Dendritic cell treated with granulocyte-macrophage colony-stimulating factor and Interleukin-4, amounts not matched to agents 40 ng/mL and 50 ng/mL, for 4 days (primary cell): ENCODE measurements at regions not wholly inside any gene's neighbourhood (a gene's known extent, or its start where the extent isn't known, plus 50 kb on each side); places are given as distances from the start of the nearest gene placed in this dataset.

Source experiments
- H3K27ac Mint-ChIP-seq: one replicate; pipeline ENCODE4 v1.8.0; 2022; ENCODE audit warnings: mild to moderate bottlenecking, mixed read lengths
- H3K27me3 Mint-ChIP-seq: one replicate; pipeline ENCODE4 v1.8.0; 2022; ENCODE audit warnings: mild to moderate bottlenecking, mixed read lengths
- H3K36me3 Mint-ChIP-seq: one replicate; pipeline ENCODE4 v1.8.0; 2022; ENCODE audit warnings: low read depth, mixed read lengths
- H3K4me1 Mint-ChIP-seq: one replicate; pipeline ENCODE4 v1.8.0; 2022; ENCODE audit warnings: low read depth, mixed read lengths
- H3K4me3 Mint-ChIP-seq: one replicate; pipeline ENCODE4 v1.8.0; 2022; ENCODE audit warnings: mild to moderate bottlenecking, moderate library complexity, mixed read lengths
- H3K9me3 Mint-ChIP-seq: one replicate; pipeline ENCODE4 v1.8.0; 2022; ENCODE audit warnings: mixed read lengths
- intact Hi-C: fragments of 100-400 bp; cut with micrococcal nuclease; formaldehyde crosslinking; loops from one replicate; pipeline ENCODE4 v1.15.0; 2022

DNA sequence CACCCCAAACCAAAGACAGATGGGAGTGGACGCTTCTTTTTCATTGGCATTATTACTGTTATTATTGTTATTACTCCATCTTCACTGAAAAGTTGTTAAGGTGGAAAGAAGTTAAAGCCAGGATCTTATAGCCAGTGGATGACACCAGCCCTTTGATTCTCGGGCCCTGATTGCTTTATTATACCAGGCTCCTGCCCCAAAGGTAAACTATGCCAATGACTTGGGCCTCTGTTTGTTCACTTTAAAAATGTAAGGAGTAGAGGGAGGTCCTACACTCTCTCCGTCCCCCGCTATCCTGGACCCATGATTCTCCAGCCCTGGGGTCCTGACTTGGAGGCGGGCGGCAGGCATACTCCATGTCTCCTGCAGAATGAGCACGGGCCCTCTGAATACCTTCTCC, 106.8 kb downstream of the TOMM20 start:
- no peak overlapping the region for H3K4me3 Mint-ChIP-seq
- peaks cover 63% of the 10 kb centered on the region for H3K4me1 Mint-ChIP-seq
- intact Hi-C loops = no loop called here
- H3K36me3 Mint-ChIP-seq = no peaks in the 10 kb centered on the region
- H3K27ac Mint-ChIP-seq = peak overlapping the region; percentile 67
- H3K27me3 Mint-ChIP-seq = peaks cover 2% of the 10 kb centered on the region
- peaks cover 10% of the 10 kb centered on the region for H3K9me3 Mint-ChIP-seq

- peaks cover 10% of the 10 kb centered on the region for H3K9me3 Mint-ChIP-seq
- H3K27me3 Mint-ChIP-seq = peaks cover 2% of the 10 kb centered on the region
- H3K27ac Mint-ChIP-seq = no peak overlapping the region
- no peak overlapping the region for H3K4me3 Mint-ChIP-seq
- intact Hi-C loops = no loop called here
- no peaks in the 10 kb centered on the region for H3K36me3 Mint-ChIP-seq
- peaks cover 63% of the 10 kb centered on the region for H3K4me1 Mint-ChIP-seq
Observed at GRCh38 chr1:235021321-235021720, 107.3 kb downstream of the TOMM20 start.

- intact Hi-C loops = no loop called here
- Mint-ChIP-seq H3K27ac (no peak overlapping the region), H3K36me3 (no peaks in the 10 kb centered on the region), H3K4me1 (peaks cover 72% of the 10 kb centered on the region), H3K27me3 (peaks cover 2% of the 10 kb centered on the region), H3K9me3 (peaks cover 10% of the 10 kb centered on the region), H3K4me3 (no peak overlapping the region)
Observed at GRCh38 chr1:235019961-235020360, 108.7 kb downstream of the TOMM20 start.

DNA sequence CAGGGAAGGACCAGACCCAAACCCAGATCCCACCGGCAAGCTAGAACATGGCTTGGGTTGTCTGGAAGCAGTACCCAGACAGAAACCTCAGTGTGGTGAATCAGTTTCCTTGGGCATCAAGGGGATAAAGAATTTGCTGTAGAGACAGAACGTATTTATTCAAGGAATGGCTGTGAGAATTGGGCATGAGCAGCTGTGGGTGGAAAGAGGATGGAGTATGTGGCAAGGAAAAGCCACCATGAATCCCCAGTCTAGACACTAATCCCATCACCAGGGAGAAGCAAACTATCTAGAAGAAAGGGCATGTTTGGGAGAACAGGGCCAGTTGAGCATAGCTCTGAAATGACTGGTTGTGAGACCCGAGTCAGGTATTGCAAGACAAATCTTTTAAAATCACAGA, 109.2 kb downstream of the TOMM20 start:
- H3K27me3 Mint-ChIP-seq = peaks cover 2% of the 10 kb centered on the region
- no peaks in the 10 kb centered on the region for H3K36me3 Mint-ChIP-seq
- H3K9me3 Mint-ChIP-seq = peaks cover 10% of the 10 kb centered on the region
- peaks cover 74% of the 10 kb centered on the region for H3K4me1 Mint-ChIP-seq
- intact Hi-C loops = no loop called here
- H3K4me3 Mint-ChIP-seq = no peak overlapping the region
- H3K27ac Mint-ChIP-seq = peak overlapping the region; percentile 17

DNA sequence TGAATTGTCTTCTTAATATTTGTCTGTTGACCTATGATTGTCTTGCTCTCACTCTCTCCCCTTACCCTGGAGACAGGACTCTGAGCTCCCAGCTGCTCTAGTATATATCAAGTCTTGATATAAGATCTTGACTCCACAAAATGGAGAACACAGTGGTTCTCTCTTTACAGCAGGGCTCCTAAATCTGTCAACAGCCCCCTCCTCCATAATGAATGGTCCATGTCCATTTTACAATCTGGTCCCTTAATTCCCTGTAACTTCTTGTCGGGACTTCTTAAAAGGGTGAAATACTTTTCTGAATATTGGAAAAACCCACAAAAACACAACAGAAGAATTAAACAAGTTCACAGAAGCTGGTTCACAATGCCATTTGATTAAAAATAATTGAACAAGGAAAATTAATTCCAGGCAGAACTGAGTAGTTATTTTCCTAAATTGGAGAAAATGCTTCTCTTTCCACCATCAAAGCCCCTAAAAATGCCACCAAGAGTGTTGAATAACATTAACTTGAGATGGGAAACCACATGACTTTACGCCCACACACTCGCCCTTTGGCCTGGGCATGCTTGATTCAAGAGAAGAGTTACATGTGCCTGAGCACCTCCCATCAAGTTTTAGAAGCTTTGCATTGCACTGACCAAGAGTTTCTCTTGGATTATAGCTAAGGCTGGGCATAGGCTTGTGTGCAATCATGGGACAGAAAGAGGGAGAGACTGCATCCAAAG, 109.8 kb downstream of the TOMM20 start:
- Mint-ChIP-seq H3K27ac (peak overlapping the region; percentile 17), H3K36me3 (no peaks in the 10 kb centered on the region), H3K4me1 (peaks cover 72% of the 10 kb centered on the region), H3K4me3 (no peak overlapping the region), H3K27me3 (peaks cover 2% of the 10 kb centered on the region), H3K9me3 (peaks cover 10% of the 10 kb centered on the region)
- intact Hi-C loops = no loop called here

GRCh38 chr1:235018161-235018560, 110.5 kb downstream of the TOMM20 start:
- H3K27me3 Mint-ChIP-seq = peaks cover 2% of the 10 kb centered on the region
- peak overlapping the region; percentile 3 for H3K27ac Mint-ChIP-seq
- intact Hi-C loops = no loop called here
- peaks cover 70% of the 10 kb centered on the region for H3K4me1 Mint-ChIP-seq
- H3K9me3 Mint-ChIP-seq = peaks cover 10% of the 10 kb centered on the region
- H3K36me3 Mint-ChIP-seq = no peaks in the 10 kb centered on the region
- no peak overlapping the region for H3K4me3 Mint-ChIP-seq

DNA sequence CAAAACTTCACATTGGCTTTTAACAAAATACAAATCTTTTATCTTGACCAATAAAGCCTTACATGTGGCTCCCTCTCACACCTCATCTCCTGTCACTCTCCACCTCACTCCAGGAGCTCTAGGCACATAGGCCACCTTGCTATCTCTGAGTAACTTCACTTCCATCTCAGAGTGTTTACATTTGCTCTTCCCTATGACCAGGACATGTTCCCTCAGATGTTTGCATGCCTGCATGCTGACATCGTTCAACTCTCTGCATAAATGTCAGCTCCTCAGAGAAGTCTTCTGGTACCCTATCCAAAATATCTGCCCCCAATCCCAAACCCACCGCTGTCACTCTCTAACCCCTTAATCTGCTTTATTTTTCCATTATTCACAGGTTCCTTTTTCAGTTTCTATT, 110.9 kb downstream of the TOMM20 start:
- H3K27me3 Mint-ChIP-seq = peaks cover 2% of the 10 kb centered on the region
- intact Hi-C loops = no loop called here
- H3K27ac Mint-ChIP-seq = peak overlapping the region; percentile 3
- no peak overlapping the region for H3K4me3 Mint-ChIP-seq
- H3K4me1 Mint-ChIP-seq = peaks cover 70% of the 10 kb centered on the region
- H3K36me3 Mint-ChIP-seq = no peaks in the 10 kb centered on the region
- peaks cover 10% of the 10 kb centered on the region for H3K9me3 Mint-ChIP-seq

GRCh38 chr1:235017191-235017590, 111.4 kb downstream of the TOMM20 start:
- H3K36me3 Mint-ChIP-seq = no peaks in the 10 kb centered on the region

DNA sequence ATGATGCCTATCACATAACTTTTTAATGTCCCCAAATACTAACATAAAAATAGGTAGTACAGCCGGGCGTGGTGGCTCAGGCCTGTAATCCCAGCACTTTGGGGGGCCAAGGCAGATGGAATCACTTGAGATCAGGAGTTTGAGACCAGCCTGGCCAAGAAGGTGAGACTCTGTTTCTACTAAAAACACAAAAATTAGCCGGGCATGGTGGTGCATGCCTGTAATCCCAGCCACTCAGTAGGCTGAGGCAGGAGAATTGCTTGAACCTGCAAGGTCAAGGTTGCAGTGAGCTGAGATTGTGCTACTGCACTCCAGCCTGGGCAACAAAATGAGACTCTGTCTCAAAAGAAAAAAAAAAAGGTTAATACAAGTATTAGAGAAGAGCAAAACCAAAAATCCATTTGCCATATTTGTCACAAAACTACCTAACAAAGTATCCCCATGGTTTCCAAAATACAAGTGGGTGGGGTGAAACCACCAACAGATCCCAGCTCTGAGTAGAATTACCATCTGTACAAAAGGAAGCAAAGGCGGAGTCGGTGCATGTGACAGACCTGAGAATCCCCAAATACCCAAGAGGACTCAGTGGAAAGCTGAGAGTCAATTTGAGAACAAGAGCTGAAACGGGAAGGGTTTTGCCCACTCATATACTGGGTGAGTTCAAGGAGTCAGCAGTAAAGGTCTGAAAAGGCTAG, 113.2 kb downstream of the TOMM20 start:
- no peak overlapping the region for H3K4me3 Mint-ChIP-seq

More at GRCh38 chr1:235017191-235017590, 111.4 kb downstream of the TOMM20 start:
- H3K4me1 Mint-ChIP-seq = peaks cover 70% of the 10 kb centered on the region
- peaks cover 10% of the 10 kb centered on the region for H3K9me3 Mint-ChIP-seq
- intact Hi-C loops = no loop called here
- peak overlapping the region; percentile 3 for H3K27ac Mint-ChIP-seq
- H3K27me3 Mint-ChIP-seq = peaks cover 2% of the 10 kb centered on the region
- no peak overlapping the region for H3K4me3 Mint-ChIP-seq

DNA sequence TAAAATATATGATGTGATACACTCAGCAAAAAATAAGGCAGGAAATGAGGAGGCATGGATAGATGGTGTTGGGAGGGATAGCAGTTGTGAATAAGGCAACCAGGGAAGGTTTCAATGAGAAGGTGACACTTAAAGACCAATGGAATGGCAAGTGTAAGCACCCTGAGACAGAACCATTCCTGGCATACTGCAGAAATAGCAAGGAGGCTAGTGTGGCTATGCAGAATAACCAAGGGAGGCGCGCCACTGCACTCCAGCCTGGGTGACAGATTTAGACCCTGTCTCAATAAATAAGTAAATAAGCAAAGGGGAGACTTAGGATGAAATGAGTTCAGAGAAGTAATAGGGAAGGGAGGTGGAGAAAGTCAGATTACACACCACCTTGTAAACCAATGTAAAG, 113.9 kb downstream of the TOMM20 start:
- H3K9me3 Mint-ChIP-seq = peaks cover 10% of the 10 kb centered on the region
- peaks cover 80% of the 10 kb centered on the region for H3K4me1 Mint-ChIP-seq
- peak overlapping the region; percentile 82 for H3K27ac Mint-ChIP-seq
- intact Hi-C loops = no loop called here
- no peaks in the 10 kb centered on the region for H3K36me3 Mint-ChIP-seq
- no peak overlapping the region for H3K4me3 Mint-ChIP-seq
- H3K27me3 Mint-ChIP-seq = peaks cover 2% of the 10 kb centered on the region

More for the DNA sequence above, 113.2 kb downstream of the TOMM20 start:
- H3K9me3 Mint-ChIP-seq = peaks cover 10% of the 10 kb centered on the region
- H3K4me1 Mint-ChIP-seq = peaks cover 80% of the 10 kb centered on the region
- peaks cover 2% of the 10 kb centered on the region for H3K27me3 Mint-ChIP-seq
- peak overlapping the region; percentile 82 for H3K27ac Mint-ChIP-seq
- intact Hi-C loops = no loop called here
- H3K36me3 Mint-ChIP-seq = no peaks in the 10 kb centered on the region

DNA sequence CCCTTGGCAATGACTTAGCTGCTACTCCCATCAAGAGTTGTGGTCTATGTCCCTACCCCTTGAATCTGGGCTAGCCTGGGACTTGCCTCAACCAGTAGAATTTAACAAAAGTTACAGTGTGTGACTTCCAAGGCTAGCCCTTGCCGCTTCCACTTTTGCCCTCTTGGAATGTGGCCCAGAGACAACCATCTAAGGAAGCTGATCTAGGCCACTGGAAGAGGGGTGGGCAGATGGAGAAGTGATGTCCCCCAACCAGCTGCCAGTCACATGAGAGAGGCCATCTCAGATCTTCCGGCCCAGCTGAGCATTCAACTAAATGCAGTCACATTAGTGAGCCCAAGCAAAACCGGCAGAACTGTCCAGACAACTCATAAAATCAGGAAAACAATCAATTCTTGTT, 115.1 kb downstream of the TOMM20 start:
- Mint-ChIP-seq H3K4me1 (peaks cover 80% of the 10 kb centered on the region), H3K9me3 (peaks cover 5% of the 10 kb centered on the region), H3K27me3 (peaks cover 2% of the 10 kb centered on the region), H3K27ac (peak overlapping the region; percentile 92), H3K36me3 (no peaks in the 10 kb centered on the region), H3K4me3 (no peak overlapping the region)
- intact Hi-C loops = loop anchor here (2.0 kb wide), 1 partner anchor 33 kb away; no protein-coding TSS in a partner anchor

- Mint-ChIP-seq H3K4me1 (peaks cover 72% of the 10 kb centered on the region), H3K36me3 (no peaks in the 10 kb centered on the region), H3K27ac (peak overlapping the region; percentile 92), H3K4me3 (peak overlapping the region; percentile 9), H3K27me3 (peaks cover 2% of the 10 kb centered on the region), H3K9me3 (no peaks in the 10 kb centered on the region)
- intact Hi-C loops = loop anchor here (2.0 kb wide), 1 partner anchor 32 kb away; no protein-coding TSS in a partner anchor
Observed at GRCh38 chr1:235012436-235013210, 116.0 kb downstream of the TOMM20 start.

DNA sequence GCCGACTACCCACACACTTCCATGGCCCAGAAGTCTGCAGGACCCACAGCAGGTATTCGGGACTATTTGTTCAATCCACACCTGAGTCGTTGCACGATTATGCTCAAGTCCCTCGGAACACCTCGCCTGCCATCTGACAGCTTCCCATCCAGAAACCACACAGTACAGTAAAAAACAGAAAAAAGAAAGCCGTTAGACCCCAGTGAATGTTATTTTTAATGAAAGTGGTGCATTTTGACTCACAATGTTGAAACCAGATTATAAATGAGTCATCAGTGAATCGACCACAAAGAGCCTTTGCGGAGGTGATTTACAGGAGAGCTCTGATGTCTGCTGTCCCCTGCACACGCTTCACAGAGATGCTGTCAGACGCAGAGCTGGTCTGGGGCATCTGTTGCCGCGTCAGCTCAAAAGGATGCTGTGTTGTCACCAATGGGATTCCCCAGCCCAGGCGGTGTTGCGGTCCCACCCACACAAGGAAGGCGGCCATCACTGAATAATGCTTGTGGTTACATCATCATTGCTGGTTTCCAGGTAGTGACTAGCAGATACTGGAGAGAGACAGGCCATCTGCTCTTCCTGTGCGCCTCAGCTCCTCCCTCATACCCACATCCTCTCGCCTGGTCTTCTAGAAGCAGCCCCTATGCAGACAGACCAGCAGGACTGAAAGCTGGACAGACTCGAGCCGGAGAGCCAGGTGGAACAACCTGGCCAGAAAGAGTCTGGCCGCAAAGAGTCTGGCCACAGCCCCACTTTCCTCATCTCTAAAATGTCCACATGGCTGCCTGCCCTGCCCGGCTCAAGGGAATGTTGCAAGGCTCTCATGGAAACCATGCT, 116.8 kb downstream of the TOMM20 start:
- H3K36me3 Mint-ChIP-seq = no peaks in the 10 kb centered on the region
- H3K4me3 Mint-ChIP-seq = peak overlapping the region; percentile 9
- peaks cover 70% of the 10 kb centered on the region for H3K4me1 Mint-ChIP-seq

More for the DNA sequence above, 116.8 kb downstream of the TOMM20 start:
- intact Hi-C loops = loop anchor here (2.0 kb wide), 1 partner anchor 31 kb away; no protein-coding TSS in a partner anchor
- H3K27ac Mint-ChIP-seq = peak overlapping the region; percentile 92
- no peaks in the 10 kb centered on the region for H3K27me3 Mint-ChIP-seq
- H3K9me3 Mint-ChIP-seq = no peaks in the 10 kb centered on the region
